Body of pancreas (tissue), 4 donors: ENCODE measurements at regions not wholly inside any gene's neighbourhood (a gene's known extent, or its start where the extent isn't known, plus 50 kb on each side); places are given as distances from the start of the nearest gene placed in this dataset.

Experiments
- POLR2A ChIP-seq, 3 donors: fragments of 450-650 bp; IDR thresholded peaks; one replicate each; pipeline ENCODE4 v1.6.1; 2016; ENCODE audit warnings: antibody characterized with exemption in 3 of 3, mild to moderate bottlenecking in 2 of 3
- TF ChIP-seq, protein P1 (sequence below), 7 experiments: fragments of 450-650 bp in 4 of 7; fragments of 200-600 bp in 3 of 7; sonication (generic) in 3 of 7; IDR thresholded peaks; one replicate each; pipeline ENCODE4 v1.5.1; 2016 to 2019; ENCODE audit warnings: antibody characterized with exemption in 7 of 7

DNA sequence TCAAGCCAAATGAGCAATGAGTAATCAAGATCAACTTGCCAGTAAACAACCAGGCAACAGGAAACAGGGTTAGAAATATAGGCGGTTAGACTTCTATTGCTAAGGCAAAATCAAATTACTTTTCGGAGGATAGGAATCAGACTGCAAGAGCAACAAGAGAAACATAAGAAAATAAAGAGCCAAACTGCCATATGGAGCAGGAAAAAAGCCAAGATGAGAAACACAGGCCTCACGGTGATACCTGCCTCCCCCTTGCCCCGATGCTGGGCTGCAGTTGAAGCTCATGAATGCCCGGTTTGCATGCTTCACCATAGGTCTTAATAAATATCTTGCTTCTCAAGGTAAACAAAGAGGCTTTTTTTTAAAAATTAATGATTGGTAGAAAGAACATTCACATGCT is 158.4 kb upstream of the MAGEC2 start:
- TF ChIP-seq, protein P1, sequence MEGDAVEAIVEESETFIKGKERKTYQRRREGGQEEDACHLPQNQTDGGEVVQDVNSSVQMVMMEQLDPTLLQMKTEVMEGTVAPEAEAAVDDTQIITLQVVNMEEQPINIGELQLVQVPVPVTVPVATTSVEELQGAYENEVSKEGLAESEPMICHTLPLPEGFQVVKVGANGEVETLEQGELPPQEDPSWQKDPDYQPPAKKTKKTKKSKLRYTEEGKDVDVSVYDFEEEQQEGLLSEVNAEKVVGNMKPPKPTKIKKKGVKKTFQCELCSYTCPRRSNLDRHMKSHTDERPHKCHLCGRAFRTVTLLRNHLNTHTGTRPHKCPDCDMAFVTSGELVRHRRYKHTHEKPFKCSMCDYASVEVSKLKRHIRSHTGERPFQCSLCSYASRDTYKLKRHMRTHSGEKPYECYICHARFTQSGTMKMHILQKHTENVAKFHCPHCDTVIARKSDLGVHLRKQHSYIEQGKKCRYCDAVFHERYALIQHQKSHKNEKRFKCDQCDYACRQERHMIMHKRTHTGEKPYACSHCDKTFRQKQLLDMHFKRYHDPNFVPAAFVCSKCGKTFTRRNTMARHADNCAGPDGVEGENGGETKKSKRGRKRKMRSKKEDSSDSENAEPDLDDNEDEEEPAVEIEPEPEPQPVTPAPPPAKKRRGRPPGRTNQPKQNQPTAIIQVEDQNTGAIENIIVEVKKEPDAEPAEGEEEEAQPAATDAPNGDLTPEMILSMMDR (IDR thresholded peaks at IDR 0.05), result no peak
- TF ChIP-seq POLR2A (IDR thresholded peaks at IDR 0.05), result no peak
